Suprapubic skin (tissue), 3 donors: ENCODE measurements at regions not wholly inside any gene's neighbourhood (a gene's known extent, or its start where the extent isn't known, plus 50 kb on each side); places are given as distances from the start of the nearest gene placed in this dataset.

ENCODE experiments used
- CTCF ChIP-seq, 2 donors: fragments of 200-600 bp in 1 of 2; fragments of 450-650 bp in 1 of 2; sonication (generic) in 1 of 2; IDR thresholded peaks; one replicate each; pipeline ENCODE4 v1.5.1; 2016 to 2019; ENCODE audit warnings: antibody characterized with exemption in 2 of 2, mild to moderate bottlenecking in 1 of 2, moderate library complexity in 1 of 2
- EP300 ChIP-seq: sonication (generic); formaldehyde crosslinking; IDR thresholded peaks from one replicate; pipeline ENCODE4 v1.6.1; 2017; ENCODE audit warnings: antibody characterized with exemption
- POLR2A ChIP-seq, 2 donors: fragments of 450-650 bp; IDR thresholded peaks; one replicate each; pipeline ENCODE4 v1.6.1; 2017; ENCODE audit warnings: antibody characterized with exemption in 2 of 2, mild to moderate bottlenecking in 2 of 2, moderate library complexity in 2 of 2

- TF ChIP-seq CTCF (IDR thresholded peaks at IDR 0.05) (no peak), EP300 (no peak), POLR2A (IDR thresholded peaks at IDR 0.05) (no peak)
These were observed 202.9 kb upstream of the PROK2 start for GRCh38 chr3:71987828-71988227.
